NCI-H1930 (cell line): ENCODE measurements at regions not wholly inside any gene's neighbourhood (a gene's known extent, or its start where the extent isn't known, plus 50 kb on each side); places are given as distances from the start of the nearest gene placed in this dataset.
A peak's percentile ranks its signal among the peaks of the same experiment; 100 is the strongest.
"Not testable (repeated sequence)": the region's sequence is repeated elsewhere in the genome, so short reads cannot be mapped to it uniquely, and the experiment has no call there.

Experiments
- DNase-seq, 2 experiments: peaks; one replicate each; lab custom pipeline; 2025; lab: John Stamatoyannopoulos, UW

DNA sequence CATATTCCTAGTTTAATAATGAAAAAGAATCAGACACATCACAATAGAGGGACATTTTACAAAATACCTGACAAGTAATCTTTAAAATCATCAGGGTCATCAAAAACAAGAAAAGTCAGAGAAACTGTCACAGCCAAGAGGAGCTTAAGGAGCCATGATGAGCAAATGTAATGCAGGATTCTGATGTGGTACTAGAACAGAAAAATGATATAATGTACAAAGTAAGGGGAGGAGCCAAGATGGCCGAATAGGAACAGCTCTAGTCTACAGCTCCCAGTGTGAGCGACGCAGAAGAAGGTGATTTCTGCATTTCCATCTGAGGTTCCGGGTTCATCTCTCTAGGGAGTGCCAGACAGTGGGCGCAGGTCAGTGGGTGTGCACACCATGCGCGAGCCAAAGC lies 198.0 kb upstream of the FAT3 start:
- DNase-seq = no peak

GRCh38 chr11:92024788-92025187 lies 199.8 kb upstream of the FAT3 start:
- DNase-seq = no peak

DNA sequence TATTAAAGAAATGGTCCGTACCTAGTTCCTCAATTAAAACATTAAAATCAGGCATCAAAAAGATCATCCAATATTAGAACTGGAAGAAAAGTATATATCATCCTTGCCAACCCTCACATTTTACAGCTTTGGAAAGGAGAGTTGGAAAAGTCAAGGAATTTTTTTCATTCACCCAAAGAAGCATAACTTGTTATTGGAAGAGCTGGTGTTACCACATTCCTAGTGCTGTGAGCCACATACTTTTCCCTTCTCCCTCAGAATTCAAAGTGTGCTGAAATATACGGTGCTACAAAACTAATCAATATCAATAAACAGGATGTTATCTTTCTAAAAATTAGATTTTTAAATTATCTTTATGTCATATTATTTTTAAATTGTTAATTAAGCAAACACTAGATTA lies 202.1 kb upstream of the FAT3 start:
- no peak for DNase-seq

DNA sequence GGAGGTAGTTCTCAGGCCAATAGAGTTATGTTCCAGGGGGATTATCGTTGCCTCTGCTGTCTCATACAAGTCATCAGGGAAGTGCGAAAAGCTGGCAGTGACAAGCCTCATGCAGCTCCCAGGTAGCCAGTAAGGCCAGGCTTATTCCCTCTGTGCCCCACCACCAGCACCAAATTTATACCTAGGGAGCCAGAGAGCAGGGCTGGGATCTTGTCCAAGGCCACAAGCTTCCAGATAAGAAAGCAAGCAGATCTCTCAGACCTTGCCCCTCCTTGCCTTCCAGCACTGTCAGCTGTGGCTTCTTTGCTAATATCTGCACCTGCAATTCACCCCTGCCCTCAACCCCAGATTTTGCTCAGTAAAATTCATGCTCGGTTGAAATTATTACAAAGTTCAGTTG lies 206.3 kb upstream of the FAT3 start:
- DNase-seq = no peak

- DNase-seq = no peak
Observed at GRCh38 chr11:92008249-92008648, 216.4 kb upstream of the FAT3 start.

DNA sequence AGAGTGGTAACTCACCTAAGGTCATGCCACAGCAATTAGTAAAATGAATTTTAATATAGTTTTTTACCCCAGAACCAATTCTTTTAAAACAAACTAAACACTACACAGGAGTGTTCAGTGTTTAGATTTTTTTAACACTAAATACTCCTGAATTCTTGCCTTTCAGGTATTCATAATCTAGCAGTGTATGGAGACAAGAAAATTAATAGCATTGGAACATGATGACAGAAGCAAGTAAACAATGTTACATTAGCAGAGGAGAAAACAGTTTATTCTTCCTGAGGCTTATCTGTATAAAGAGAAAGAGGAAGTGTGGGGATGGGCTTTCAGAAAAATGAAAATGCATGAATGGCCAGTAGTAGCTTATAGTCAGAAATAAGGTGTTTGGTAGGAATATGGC lies 222.1 kb upstream of the FAT3 start:
- DNase-seq = no peak

DNA sequence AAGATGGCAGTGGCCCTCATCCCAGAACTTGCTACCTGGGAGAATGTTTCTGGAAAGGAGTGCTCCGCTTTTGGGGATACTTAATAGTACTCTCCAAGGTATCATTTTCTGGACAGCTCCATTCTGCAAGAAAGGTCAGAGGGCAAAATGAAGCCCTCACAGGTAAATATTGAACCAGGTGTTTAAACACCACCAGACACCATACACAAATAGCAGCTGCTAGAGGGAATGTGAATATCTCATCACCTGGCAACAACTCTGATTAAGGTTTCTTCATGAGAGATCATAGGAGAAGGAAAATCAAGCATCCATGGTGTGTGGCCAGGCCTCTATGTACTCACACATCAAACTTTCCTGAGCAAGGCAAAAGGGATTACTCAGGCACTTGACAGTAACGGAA lies 226.1 kb upstream of the FAT3 start:
- DNase-seq = peak; percentile 9 to 38

DNA sequence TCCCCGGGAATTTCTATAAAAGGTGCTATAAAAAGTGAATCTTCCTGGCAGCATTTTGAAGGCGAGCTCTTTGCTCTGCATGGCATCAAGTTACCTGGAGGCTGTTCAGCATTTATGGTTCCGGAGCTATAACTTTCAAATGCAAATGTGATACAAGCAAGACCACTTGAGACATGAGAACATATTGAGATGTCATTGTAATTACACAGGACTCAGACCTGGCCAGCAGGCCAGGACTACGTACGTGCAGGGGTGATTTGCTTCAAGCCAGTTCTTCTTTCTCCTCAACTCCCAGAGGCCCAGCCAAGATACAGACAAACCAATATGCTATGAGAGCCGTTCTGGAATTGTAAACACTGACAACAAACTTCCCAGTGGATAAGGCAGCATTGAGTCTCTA lies 227.4 kb upstream of the FAT3 start:
- no peak for DNase-seq

DNA sequence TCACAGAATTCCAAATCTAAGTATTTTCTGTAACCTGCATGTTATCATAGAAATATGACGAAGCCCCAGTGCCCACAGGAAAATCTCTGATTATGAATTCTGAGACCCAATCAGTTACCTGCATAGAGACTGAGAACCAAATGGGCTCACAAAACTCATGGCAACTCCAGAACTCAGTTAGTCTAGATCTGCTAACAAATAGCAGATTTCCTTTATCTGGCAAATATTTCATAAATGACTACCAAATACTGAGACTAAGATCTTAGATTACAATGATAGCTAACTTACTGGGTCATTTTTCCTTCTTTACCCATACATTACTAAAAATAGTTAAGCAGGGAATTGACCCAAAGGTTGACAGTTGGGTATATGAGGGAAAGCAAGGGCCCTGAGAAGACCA lies 228.1 kb upstream of the FAT3 start:
- no peak for DNase-seq

- DNase-seq = not testable (repeated sequence)
Observed at GRCh38 chr11:91988443-91988842, 236.2 kb upstream of the FAT3 start.

DNA sequence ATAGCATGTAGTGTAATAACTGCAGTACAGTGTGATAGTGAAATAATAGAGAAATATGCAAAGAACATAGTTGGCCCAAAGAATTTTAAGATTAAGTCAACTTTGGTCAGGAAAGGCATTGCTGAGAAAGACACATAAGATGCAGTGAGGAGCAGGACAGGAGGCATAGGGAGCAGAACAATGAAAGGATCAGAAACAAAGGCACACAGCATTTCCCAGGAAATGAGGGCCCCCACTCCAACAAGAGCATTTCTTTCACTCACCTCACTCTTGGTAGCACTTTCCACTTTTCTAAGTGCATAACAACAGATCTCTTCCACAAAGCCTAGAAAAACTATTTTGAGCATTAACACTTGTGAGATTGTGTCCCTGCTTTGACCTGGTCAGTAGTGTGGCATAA lies 238.4 kb upstream of the FAT3 start:
- no peak for DNase-seq

DNA sequence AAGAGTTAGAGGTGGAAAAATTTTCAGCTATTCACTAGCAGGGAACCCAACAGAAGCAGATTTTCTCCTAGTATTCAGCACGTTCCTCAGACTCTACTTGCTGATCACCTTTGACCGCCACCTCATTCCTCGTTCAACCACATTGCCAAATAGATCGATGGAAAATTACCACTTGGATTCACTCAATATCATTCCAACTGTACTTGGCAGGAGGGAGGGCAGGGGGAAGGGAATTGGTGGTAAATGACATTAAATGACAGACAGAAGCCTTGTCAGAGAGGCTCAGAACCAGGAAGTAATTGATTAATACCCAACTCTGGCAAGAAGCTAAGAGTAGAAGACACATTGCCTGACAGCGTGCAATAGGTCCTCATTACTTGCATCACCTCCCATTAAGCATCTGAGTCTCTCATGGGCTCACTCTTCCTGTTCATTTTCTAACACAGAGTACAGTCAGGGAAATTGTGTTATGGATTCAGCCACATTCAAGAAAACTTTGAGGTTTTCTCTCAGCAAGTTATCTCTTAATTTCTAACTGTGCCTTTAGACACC lies 240.5 kb upstream of the FAT3 start:
- no peak for DNase-seq

- no peak for DNase-seq
Observed at GRCh38 chr11:91981995-91982394, 242.6 kb upstream of the FAT3 start.

DNA sequence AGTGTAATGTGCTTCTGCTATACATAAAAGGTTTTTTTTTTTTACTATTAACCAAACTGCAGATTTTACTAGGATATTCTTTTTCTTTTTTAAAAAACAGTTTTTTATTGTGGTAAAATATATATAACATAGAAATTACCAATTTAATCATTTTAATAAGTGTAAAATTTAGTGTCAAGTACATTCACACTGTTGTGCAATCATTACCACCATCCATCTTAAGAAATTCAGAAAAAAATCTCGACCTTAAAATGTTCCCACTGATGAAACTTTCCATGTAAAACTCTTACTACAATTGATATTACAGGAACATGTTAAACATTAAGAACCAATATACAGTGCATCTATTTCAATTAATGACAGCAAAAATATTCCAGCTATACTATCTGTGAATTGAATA lies 244.8 kb upstream of the FAT3 start:
- DNase-seq = no peak

GRCh38 chr11:91978747-91979146 lies 245.9 kb upstream of the FAT3 start:
- no peak for DNase-seq

DNA sequence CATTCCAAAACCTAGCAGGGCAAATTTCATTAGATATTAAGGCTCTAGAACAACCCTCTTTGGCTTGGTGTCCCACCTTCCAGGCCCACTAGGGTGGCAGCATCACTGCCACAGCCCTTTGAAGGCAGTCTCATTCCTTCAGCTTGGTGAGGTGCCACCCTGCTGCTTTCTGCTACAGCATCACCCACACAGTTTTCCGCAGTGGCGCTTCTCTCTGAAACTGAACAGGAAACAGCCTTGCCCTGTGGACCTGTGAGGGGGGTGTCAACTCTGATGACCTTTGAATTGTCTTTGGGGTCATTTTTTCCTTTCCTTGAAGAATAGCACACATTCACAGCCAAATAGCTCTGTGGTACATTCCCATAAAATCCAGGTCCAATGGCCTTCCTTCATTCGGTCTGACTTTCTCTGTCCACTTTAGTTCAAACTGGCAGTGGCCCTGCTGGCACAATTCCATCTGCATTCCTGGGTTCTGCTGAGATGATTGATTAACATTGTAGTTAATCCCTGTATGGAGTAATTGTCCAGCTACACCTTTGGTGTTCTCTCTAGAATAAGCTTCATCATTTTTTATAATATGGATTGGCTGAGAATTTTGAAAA lies 251.9 kb upstream of the FAT3 start:
- DNase-seq = no peak

DNA sequence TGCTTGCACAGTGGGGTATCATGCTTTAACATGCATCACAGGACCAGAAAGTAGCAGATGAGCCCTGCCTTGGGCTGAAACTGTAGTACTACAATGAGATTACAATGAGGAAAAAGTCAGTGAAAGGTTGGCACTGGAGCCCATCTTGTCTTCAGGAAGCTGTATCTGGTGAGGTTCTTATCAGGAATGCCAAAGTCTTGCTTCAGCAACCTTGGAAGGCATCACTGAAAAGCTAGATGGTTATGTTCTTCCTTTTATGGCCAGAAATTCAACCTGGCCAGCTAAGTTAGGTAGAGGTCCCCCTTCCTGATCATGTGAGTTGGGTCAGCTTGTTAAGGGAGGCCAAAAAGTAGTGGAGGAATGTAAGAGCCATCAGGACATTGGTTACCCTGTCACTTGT lies 254.0 kb upstream of the FAT3 start:
- no peak for DNase-seq

- no peak for DNase-seq
Observed at GRCh38 chr11:91969486-91969885, 255.1 kb upstream of the FAT3 start.

DNA sequence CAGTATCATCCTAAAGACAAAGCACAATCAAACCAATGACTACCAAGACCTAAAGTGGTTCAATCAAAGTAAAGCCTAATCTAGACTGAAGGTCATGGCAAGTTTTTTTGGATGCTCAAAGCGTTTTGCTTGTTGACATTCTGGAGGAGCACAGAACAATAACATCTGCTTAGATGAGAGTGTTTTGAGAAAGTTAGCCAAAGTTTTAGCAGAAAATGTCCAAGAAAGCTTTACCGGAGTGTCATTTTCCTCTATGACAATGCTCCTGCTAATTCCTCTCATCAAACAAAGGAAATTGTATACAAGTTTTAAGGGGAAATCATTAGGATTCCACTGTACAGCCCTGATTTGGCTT lies 256.9 kb upstream of the FAT3 start:
- DNase-seq = no peak

GRCh38 chr11:91967026-91967690 lies 257.5 kb upstream of the FAT3 start:
- no peak for DNase-seq

- DNase-seq = no peak
Observed at GRCh38 chr11:91966368-91966767, 258.2 kb upstream of the FAT3 start.

DNA sequence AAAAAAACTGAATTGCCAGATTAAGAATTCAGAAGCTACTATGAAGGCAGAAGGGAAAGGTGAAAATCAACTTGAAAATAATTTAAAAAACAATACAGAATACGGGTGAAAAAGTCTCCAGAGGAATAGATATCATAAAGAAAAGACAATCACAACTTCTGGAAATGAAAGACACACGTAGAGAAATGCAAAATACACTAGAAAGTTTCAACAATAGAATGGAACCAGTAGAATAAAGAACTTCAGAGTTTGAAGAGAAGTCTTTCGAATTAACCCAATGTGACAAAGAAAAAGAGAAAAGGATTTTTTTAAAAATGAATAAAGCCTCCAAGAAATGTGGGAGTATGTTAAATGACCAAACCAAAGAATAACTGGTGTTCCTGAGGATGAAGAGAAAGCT lies 263.8 kb upstream of the FAT3 start:
- DNase-seq = no peak

GRCh38 chr11:91959411-91959810 lies 265.2 kb upstream of the FAT3 start:
- no peak for DNase-seq

- DNase-seq = no peak
Observed at GRCh38 chr11:91956711-91957110, 267.9 kb upstream of the FAT3 start.
